IMR-90 (cell line): ENCODE measurements at regions not wholly inside any gene's neighbourhood (a gene's known extent, or its start where the extent isn't known, plus 50 kb on each side); places are given as distances from the start of the nearest gene placed in this dataset.

Experiments
- ATAC-seq: fragments of 200-7000 bp; cut with Tn5 transposase; 2 replicates; pipeline ENCODE4 v1.9.1; 2020; ENCODE audit warnings: low read depth, mild to moderate bottlenecking, moderate library complexity
- BruUV-seq: library from RNA; stranded (reverse); fragments of 400-500 nt; replicated peaks from 2 replicates; lab custom pipeline; 2021; lab: Mats Ljungman, UMichigan
- CTCF ChIA-PET: fragments of 300-600 bp; formaldehyde crosslinking; extraction: SDS; loops from one replicate; lab custom pipeline; 2021; ENCODE audit warnings: antibody characterized with exemption; lab: Yijun Ruan, JAX
- POLR2A ChIA-PET: fragments of 300-600 bp; sonication (Branson Sonifier 250); formaldehyde crosslinking; loops from one replicate; lab custom pipeline; 2022; ENCODE audit warnings: antibody characterized with exemption; ENCODE audit not compliant: unreplicated experiment; lab: Charles Lee
- DNase-seq: peaks from one replicate; pipeline ENCODE4 v3.0.0; 2013
- H2AFZ ChIP-seq: replicated peaks from 2 replicates; pipeline ENCODE3; 2013; ENCODE audit warnings: low read length, mild to moderate bottlenecking; ENCODE audit not compliant: poor library complexity
- H2AK5ac ChIP-seq: 2 replicates; pipeline ENCODE4 v1.6.1; 2013; ENCODE audit warnings: low read depth, low read length, inconsistent platforms
- H2AK9ac ChIP-seq: replicated peaks from 2 replicates; pipeline ENCODE3; 2013; ENCODE audit warnings: mild to moderate bottlenecking, low read depth, low read length, moderate library complexity; ENCODE audit not compliant: poor library complexity
- H2BK120ac ChIP-seq: 2 replicates; pipeline ENCODE4 v1.6.1; 2013; ENCODE audit warnings: low read depth, low read length, inconsistent platforms
- H2BK15ac ChIP-seq: 3 replicates; pipeline ENCODE4 v1.6.1; 2013; ENCODE audit warnings: low read depth, low read length, inconsistent platforms
- H2BK20ac ChIP-seq: 2 replicates; pipeline ENCODE4 v1.6.1; 2013; ENCODE audit warnings: low read depth, mild to moderate bottlenecking, inconsistent platforms, low read length, moderate library complexity
- H2BK5ac ChIP-seq: 2 replicates; pipeline ENCODE4 v1.6.1; 2013; ENCODE audit warnings: mild to moderate bottlenecking, low read depth, low read length, inconsistent platforms; ENCODE audit not compliant: poor library complexity, severe bottlenecking
- H3K14ac ChIP-seq: replicated peaks from 2 replicates; pipeline ENCODE4 v1.6.1; 2013; ENCODE audit warnings: low read depth, low read length, inconsistent platforms
- H3K18ac ChIP-seq: 2 replicates; pipeline ENCODE4 v1.6.1; 2013; ENCODE audit warnings: low read depth, low read length, control low read depth
- H3K23ac ChIP-seq: 2 replicates; pipeline ENCODE4 v1.6.1; 2013; ENCODE audit warnings: low read depth, low read length, inconsistent platforms
- H3K27ac ChIP-seq: 2 replicates; pipeline ENCODE4 v1.5.1; 2013; ENCODE audit warnings: mild to moderate bottlenecking, control low read depth, low read length; ENCODE audit not compliant: insufficient read depth
- H3K27me3 ChIP-seq: 2 replicates; pipeline ENCODE4 v1.6.1; 2013; ENCODE audit warnings: low read length; ENCODE audit not compliant: control insufficient read depth, insufficient read depth
- H3K36me3 ChIP-seq: 2 replicates; pipeline ENCODE4 v1.6.1; 2013; ENCODE audit warnings: low read length, mixed read lengths; ENCODE audit not compliant: control insufficient read depth, insufficient read depth
- H3K4ac ChIP-seq: 2 replicates; pipeline ENCODE4 v1.6.1; 2013; ENCODE audit warnings: low read depth, low read length, inconsistent platforms
- H3K4me1 ChIP-seq: 2 replicates; pipeline ENCODE4 v1.6.1; 2013; ENCODE audit warnings: low read length, mixed read lengths; ENCODE audit not compliant: control insufficient read depth, insufficient read depth
- H3K4me2 ChIP-seq: 2 replicates; pipeline ENCODE4 v1.6.1; 2013; ENCODE audit warnings: low read depth, mild to moderate bottlenecking, control low read depth, low read length, moderate library complexity
- H3K4me3 ChIP-seq: 2 replicates; pipeline ENCODE4 v1.5.1; 2013; ENCODE audit warnings: low read depth, mild to moderate bottlenecking, control low read depth, low read length, moderate library complexity; ENCODE audit not compliant: insufficient read depth
- H3K56ac ChIP-seq: 2 replicates; pipeline ENCODE4 v1.6.1; 2013; ENCODE audit warnings: low read length, inconsistent platforms; ENCODE audit not compliant: insufficient read depth; ENCODE audit errors: extremely low read depth
- H3K79me1 ChIP-seq, 2 experiments: 2 replicates each; pipeline ENCODE4 v1.6.1; 2013; ENCODE audit warnings: low read length in 2 of 2, inconsistent platforms in 1 of 2, low read depth in 1 of 2
- H3K9ac ChIP-seq: 2 replicates; pipeline ENCODE4 v1.6.1; 2013; ENCODE audit warnings: low read depth, low read length, control low read depth
- H3K9me1 ChIP-seq: 2 replicates; pipeline ENCODE4 v1.6.1; 2013; ENCODE audit warnings: low read length, inconsistent platforms; ENCODE audit not compliant: insufficient read depth
- H3K9me3 ChIP-seq: 2 replicates; pipeline ENCODE4 v1.6.1; 2013; ENCODE audit warnings: low read length; ENCODE audit not compliant: control insufficient read depth, insufficient read depth
- H4K20me1 ChIP-seq: 2 replicates; pipeline ENCODE4 v1.6.1; 2013; ENCODE audit warnings: low read length, inconsistent platforms; ENCODE audit not compliant: insufficient read depth
- H4K5ac ChIP-seq: 2 replicates; pipeline ENCODE4 v1.6.1; 2013; ENCODE audit warnings: mild to moderate bottlenecking, low read depth, low read length, control low read depth
- H4K8ac ChIP-seq, 2 experiments: 2 replicates each; pipeline ENCODE4 v1.6.1; 2013; ENCODE audit warnings: low read depth in 2 of 2, low read length in 2 of 2, control low read depth in 1 of 2, inconsistent platforms in 1 of 2
- H4K91ac ChIP-seq: 2 replicates; pipeline ENCODE4 v1.6.1; 2013; ENCODE audit warnings: low read depth, low read length, inconsistent platforms; ENCODE audit not compliant: insufficient read depth
- MAFK ChIP-seq: IDR thresholded peaks from 2 replicates; pipeline ENCODE4 v1.6.1; 2012; ENCODE audit warnings: low read depth, low read length, improper control_type of control experiment
- dilution Hi-C: fragments of 300-500 bp; cut with HindIII; formaldehyde crosslinking; loops from one replicate; pipeline ENCODE4 v1.14.3; 2018; ENCODE audit warnings: low sequenced_read_pairs; ENCODE audit not compliant: unreplicated experiment
- in situ Hi-C: fragments of 300-500 bp; cut with MboI; formaldehyde crosslinking; loops from 3 replicates; pipeline ENCODE4 v1.14.3; 2019; ENCODE audit warnings: low sequenced_read_pairs, inconsistent platforms, mixed read lengths
- intact Hi-C: fragments of 100-400 bp; cut with micrococcal nuclease; formaldehyde crosslinking; loops from 2 replicates; pipeline ENCODE4 v1.10.0; 2022
- TF ChIP-seq, protein P1 (sequence below): conservative IDR thresholded peaks from 2 replicates; pipeline ENCODE4 v1.5.1; 2012; ENCODE audit warnings: mild to moderate bottlenecking, low read depth, low read length, improper control_type of control experiment

GRCh38 chr14:58717211-58717610 is 79.4 kb downstream of the DACT1 start:
- no peak overlapping the region for H2BK5ac ChIP-seq
- H3K9me1 ChIP-seq: peaks cover 17% of the 10 kb centered on the region
- CTCF ChIA-PET: interaction anchor here (0.6 kb wide), 1 partner anchor 111 kb away, joined by 4 read pairs; no protein-coding TSS in a partner anchor
- H3K4me3 ChIP-seq: no peak overlapping the region
- peak overlapping the region; percentile 54; the same call in 1 of the 2 replicates for H3K4ac ChIP-seq
- 0 out of 2 replicates have a peak overlapping the region, but pooled peaks have one; percentile 5 for H4K5ac ChIP-seq
- peak overlapping the region; percentile 46; the same call in 1 of the 2 replicates for H2BK20ac ChIP-seq
- H3K36me3 ChIP-seq: no peaks in the 10 kb centered on the region
- no peaks in the 10 kb centered on the region for H3K79me1 ChIP-seq
- H3K18ac ChIP-seq: peak overlapping the region; percentile 51
- peaks cover 16% of the 10 kb centered on the region for H3K4me1 ChIP-seq
- peak overlapping the region; percentile 62; the same call in 1 of the 2 replicates for H2BK120ac ChIP-seq
- H3K9me3 ChIP-seq: no peaks in the 10 kb centered on the region
- no peak overlapping the region for H3K56ac ChIP-seq
- peak; percentile 64 for ATAC-seq
- DNase-seq: peak; percentile 40
- peak overlapping the region in 1 of 2 experiments; percentile 11; a peak in 1 of 4 replicates for H4K8ac ChIP-seq
- H3K14ac ChIP-seq: 0 out of 2 replicates have a peak overlapping the region, but pooled peaks have one; percentile 19
- POLR2A ChIA-PET: interaction anchor here (0.6 kb wide), 1 partner anchor 13 kb away, joined by 6 read pairs; no protein-coding TSS in a partner anchor
- H3K4me2 ChIP-seq: 0 out of 2 replicates have a peak overlapping the region, but pooled peaks have one; percentile 17
- H3K27ac ChIP-seq: no peak overlapping the region
- H2AK9ac ChIP-seq: no peak overlapping the region
- H3K27me3 ChIP-seq: peaks cover 8% of the 10 kb centered on the region
- H2BK15ac ChIP-seq: 0 out of 3 replicates have a peak overlapping the region, but pooled peaks have one; percentile 58
- peak overlapping the region; percentile 57; the same call in 1 of the 2 replicates for H3K23ac ChIP-seq
- in situ Hi-C loops: no loop called here
- peak overlapping the region; percentile 54; the same call in 1 of the 2 replicates for H2AK5ac ChIP-seq
- intact Hi-C loops: no loop called here
- no TSS peak for BruUV-seq
- no peak overlapping the region for H3K9ac ChIP-seq
- no peaks in the 10 kb centered on the region for H4K20me1 ChIP-seq
- dilution Hi-C loops: no loop called here
- no peak overlapping the region for H2AFZ ChIP-seq
- H4K91ac ChIP-seq: no peak overlapping the region
- TF ChIP-seq, protein P1, sequence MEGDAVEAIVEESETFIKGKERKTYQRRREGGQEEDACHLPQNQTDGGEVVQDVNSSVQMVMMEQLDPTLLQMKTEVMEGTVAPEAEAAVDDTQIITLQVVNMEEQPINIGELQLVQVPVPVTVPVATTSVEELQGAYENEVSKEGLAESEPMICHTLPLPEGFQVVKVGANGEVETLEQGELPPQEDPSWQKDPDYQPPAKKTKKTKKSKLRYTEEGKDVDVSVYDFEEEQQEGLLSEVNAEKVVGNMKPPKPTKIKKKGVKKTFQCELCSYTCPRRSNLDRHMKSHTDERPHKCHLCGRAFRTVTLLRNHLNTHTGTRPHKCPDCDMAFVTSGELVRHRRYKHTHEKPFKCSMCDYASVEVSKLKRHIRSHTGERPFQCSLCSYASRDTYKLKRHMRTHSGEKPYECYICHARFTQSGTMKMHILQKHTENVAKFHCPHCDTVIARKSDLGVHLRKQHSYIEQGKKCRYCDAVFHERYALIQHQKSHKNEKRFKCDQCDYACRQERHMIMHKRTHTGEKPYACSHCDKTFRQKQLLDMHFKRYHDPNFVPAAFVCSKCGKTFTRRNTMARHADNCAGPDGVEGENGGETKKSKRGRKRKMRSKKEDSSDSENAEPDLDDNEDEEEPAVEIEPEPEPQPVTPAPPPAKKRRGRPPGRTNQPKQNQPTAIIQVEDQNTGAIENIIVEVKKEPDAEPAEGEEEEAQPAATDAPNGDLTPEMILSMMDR: no peak
- 0 out of 2 replicates have a peak, but pooled peaks have one; percentile 43 for TF ChIP-seq MAFK
